SU-DHL-6 (cell line): ENCODE measurements at regions not wholly inside any gene's neighbourhood (a gene's known extent, or its start where the extent isn't known, plus 50 kb on each side); places are given as distances from the start of the nearest gene placed in this dataset.

Source experiments
- H2AFZ ChIP-seq: fragments of 200-600 bp; sonication (generic); 2 replicates; pipeline ENCODE4 v1.6.1; 2014; ENCODE audit warnings: low read depth, mild to moderate bottlenecking, moderate library complexity, mixed read lengths, antibody characterized with exemption, low read length; ENCODE audit not compliant: severe bottlenecking
- H3F3A ChIP-seq: fragments of 200-600 bp; shearing (Covaris generic); 2 replicates; pipeline ENCODE4 v1.6.0; 2016; ENCODE audit warnings: antibody characterized with exemption, mild to moderate bottlenecking; ENCODE audit not compliant: insufficient read depth
- H3K27ac ChIP-seq: fragments of 200-600 bp; sonication (generic); 2 replicates; pipeline ENCODE4 v1.5.1; 2016; ENCODE audit warnings: low read depth, mild to moderate bottlenecking, low read length, moderate library complexity, mixed read lengths
- H3K27me3 ChIP-seq: fragments of 200-600 bp; sonication (generic), shearing (Covaris generic); 2 replicates; pipeline ENCODE4 v1.6.0; 2014; ENCODE audit warnings: mild to moderate bottlenecking, low read length
- H3K36me3 ChIP-seq: fragments of 200-600 bp; sonication (generic); 2 replicates; pipeline ENCODE4 v1.6.1; 2014; ENCODE audit warnings: mild to moderate bottlenecking, low read length, mixed read lengths
- H3K4me2 ChIP-seq: fragments of 300-600, 200-600 bp; shearing (Covaris generic), sonication (generic); 2 replicates; pipeline ENCODE4 v1.6.0; 2014; ENCODE audit warnings: low read length, low read depth, mild to moderate bottlenecking; ENCODE audit not compliant: poor library complexity, severe bottlenecking
- H3K4me3 ChIP-seq: fragments of 200-600 bp; sonication (generic); 2 replicates; pipeline ENCODE4 v1.5.1; 2014; ENCODE audit warnings: antibody characterized with exemption, low read length, mild to moderate bottlenecking, mixed read lengths; ENCODE audit not compliant: insufficient read depth, poor library complexity, severe bottlenecking
- H3K79me2 ChIP-seq: fragments of 200-600 bp; sonication (generic); 2 replicates; pipeline ENCODE4 v1.6.1; 2014; ENCODE audit warnings: mild to moderate bottlenecking, low read length, moderate library complexity; ENCODE audit not compliant: insufficient read depth
- H3K9ac ChIP-seq: fragments of 200-600 bp; sonication (generic); 2 replicates; pipeline ENCODE4 v1.7.0; 2014; ENCODE audit warnings: mild to moderate bottlenecking, low read length
- H3K9me2 ChIP-seq: fragments of 200-600 bp; sonication (generic); replicated peaks from 2 replicates; pipeline ENCODE4 v1.6.1; 2014; ENCODE audit warnings: low read length; ENCODE audit not compliant: insufficient read depth
- H3K9me3 ChIP-seq: fragments of 200-600 bp; sonication (generic); 2 replicates; pipeline ENCODE4 v1.6.1; 2014; ENCODE audit warnings: low read length, mixed read lengths; ENCODE audit not compliant: insufficient read depth
- H4K20me1 ChIP-seq: fragments of 200-600 bp; sonication (generic); 2 replicates; pipeline ENCODE4 v1.6.1; 2014; ENCODE audit warnings: low read depth, mild to moderate bottlenecking, antibody characterized with exemption, low read length, moderate library complexity, mixed read lengths
- CTCF ChIP-seq: fragments of 200-600 bp; sonication (generic); IDR thresholded peaks from one replicate; pipeline ENCODE4 v1.5.1; 2017; ENCODE audit warnings: antibody characterized with exemption, mild to moderate bottlenecking, low read length, moderate library complexity; ENCODE audit not compliant: insufficient read depth, poor library complexity, severe bottlenecking
- EZH2phosphoT487 ChIP-seq: fragments of 200-600 bp; sonication (generic), shearing (Covaris generic); conservative IDR thresholded peaks from 2 replicates; pipeline ENCODE4 v1.6.1; 2018; ENCODE audit warnings: mild to moderate bottlenecking, antibody characterized with exemption, low read length, moderate library complexity, mixed read lengths

GRCh38 chr2:175402571-175402970, 221.1 kb upstream of the ATP5MC3 start:
- Histone ChIP-seq H3K36me3 (no peaks in the 10 kb centered on the region), H3K4me3 (no peak overlapping the region), H3K4me2 (no peak overlapping the region), H3K9me2 (no peaks in the 10 kb centered on the region), H3K79me2 (no peaks in the 10 kb centered on the region), H3K27me3 (no peaks in the 10 kb centered on the region), H3K9me3 (no peaks in the 10 kb centered on the region), H3F3A (no peaks in the 10 kb centered on the region), H3K9ac (no peak overlapping the region), H2AFZ (no peak overlapping the region), H3K27ac (no peak overlapping the region), H4K20me1 (no peaks in the 10 kb centered on the region)
- TF ChIP-seq EZH2phosphoT487 (no peak), CTCF (no peak)

GRCh38 chr2:175401956-175402469, 220.5 kb upstream of the ATP5MC3 start:
- no peaks in the 10 kb centered on the region for H3K27me3 ChIP-seq
- H3K36me3 ChIP-seq, result no peaks in the 10 kb centered on the region
- H3K27ac ChIP-seq, result no peak overlapping the region
- H3K9me2 ChIP-seq, result no peaks in the 10 kb centered on the region
- no peaks in the 10 kb centered on the region for H3F3A ChIP-seq
- no peak overlapping the region for H3K4me3 ChIP-seq
- TF ChIP-seq CTCF (no peak), EZH2phosphoT487 (no peak)
- H4K20me1 ChIP-seq, result no peaks in the 10 kb centered on the region
- H3K9ac ChIP-seq, result no peak overlapping the region
- H3K4me2 ChIP-seq, result no peak overlapping the region
- no peaks in the 10 kb centered on the region for H3K9me3 ChIP-seq
- H3K79me2 ChIP-seq, result no peaks in the 10 kb centered on the region
- no peak overlapping the region for H2AFZ ChIP-seq

GRCh38 chr2:175400975-175401374, 219.5 kb upstream of the ATP5MC3 start:
- Histone ChIP-seq H3K36me3 (no peaks in the 10 kb centered on the region), H4K20me1 (no peaks in the 10 kb centered on the region), H3K27ac (no peak overlapping the region), H3K4me3 (no peak overlapping the region), H3K4me2 (no peak overlapping the region), H3K9ac (no peak overlapping the region), H3F3A (no peaks in the 10 kb centered on the region), H2AFZ (no peak overlapping the region), H3K27me3 (no peaks in the 10 kb centered on the region), H3K9me3 (no peaks in the 10 kb centered on the region), H3K9me2 (no peaks in the 10 kb centered on the region), H3K79me2 (no peaks in the 10 kb centered on the region)
- no peak for TF ChIP-seq CTCF
- no peak for TF ChIP-seq EZH2phosphoT487
